Left renal cortex interstitium (tissue), 4 donors: ENCODE measurements at regions not wholly inside any gene's neighbourhood (a gene's known extent, or its start where the extent isn't known, plus 50 kb on each side); places are given as distances from the start of the nearest gene placed in this dataset.

Experiments used
- DNase-seq, 4 donors: peaks; one replicate each; pipeline ENCODE4 v3.0.0-alpha.2; 2013; ENCODE audit warnings: low read depth in 4 of 4, low spot score in 2 of 4, missing footprints in 1 of 4

DNA sequence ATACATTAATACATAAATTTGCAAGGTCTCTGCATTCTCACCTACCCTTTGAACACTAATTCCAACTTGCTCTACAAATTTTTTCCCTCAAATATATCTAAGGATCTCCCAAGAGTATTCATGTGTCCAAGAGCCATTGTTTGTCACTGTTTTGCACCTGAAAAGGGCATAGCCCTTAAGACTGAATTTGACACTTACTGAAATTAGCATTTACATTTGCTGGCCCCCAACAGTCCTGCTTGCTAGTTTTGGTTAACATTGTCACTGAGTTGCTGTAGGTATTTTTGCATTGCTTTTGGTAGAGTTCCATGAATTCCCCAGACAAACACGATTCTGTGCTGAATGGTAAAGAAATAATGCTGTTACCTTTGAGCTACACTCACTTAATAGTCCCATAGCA lies 57.3 kb downstream of the KCNA4 start:
- no peak for DNase-seq

DNA sequence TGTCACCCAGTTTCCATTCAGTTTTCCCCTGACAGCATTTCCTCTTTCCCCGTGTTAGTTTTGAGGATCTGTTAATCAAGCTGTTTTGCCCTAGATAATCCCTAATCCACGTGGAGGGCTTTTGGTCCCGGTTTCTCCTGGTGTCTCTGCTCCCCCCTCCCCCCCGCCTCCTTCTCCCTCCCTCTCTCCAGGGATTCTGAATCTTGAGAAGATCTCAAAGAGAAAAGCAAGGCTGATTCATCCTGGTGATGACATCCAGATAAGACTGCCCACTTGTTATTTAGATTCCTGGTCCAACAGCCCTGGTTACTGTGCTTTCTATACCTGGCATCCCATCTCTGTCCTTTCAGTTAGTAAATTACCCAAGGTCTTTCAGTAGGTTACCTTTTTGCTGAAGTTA lies 59.4 kb downstream of the KCNA4 start:
- DNase-seq = no peak

DNA sequence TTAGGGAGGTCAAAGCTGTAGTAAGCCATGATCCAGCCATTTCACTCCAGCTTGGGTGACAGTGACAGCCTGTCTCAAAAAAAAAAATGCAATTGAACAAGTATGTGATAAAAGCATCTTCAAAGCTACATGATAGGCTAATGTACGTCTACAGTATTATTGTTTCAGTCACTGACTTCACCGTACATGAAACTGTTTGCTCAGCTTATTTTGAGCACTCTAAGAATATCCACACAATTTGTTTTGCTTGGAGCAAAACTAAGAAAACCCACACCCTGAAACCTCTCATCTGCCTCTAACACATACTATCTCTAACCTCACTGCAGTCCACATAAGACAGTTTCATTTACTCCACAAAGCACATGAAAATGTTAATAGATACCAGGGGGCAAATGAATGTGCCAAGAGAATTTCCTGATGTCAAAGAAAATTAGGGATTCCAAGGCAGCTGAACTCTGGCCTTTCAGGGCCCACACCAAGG lies 60.7 kb downstream of the KCNA4 start:
- DNase-seq = no peak

DNA sequence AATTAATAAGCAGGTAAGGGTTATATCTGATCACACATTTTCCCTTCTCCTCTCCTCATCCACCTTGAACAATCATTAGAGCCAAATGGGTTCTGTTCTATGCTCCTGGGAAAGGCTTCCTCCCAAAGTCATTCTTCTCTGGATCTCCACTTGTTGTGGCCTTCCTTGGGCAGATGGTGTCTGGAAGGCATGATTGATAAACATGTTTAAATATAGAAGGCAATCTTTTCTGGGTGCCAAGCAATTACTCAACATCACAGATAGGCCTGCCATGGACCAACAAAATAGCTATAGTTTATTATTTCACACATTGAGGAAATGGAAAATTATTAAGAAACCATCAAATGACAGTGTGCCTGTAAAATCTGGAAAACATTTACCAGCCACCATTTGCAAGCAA lies 73.5 kb downstream of the KCNA4 start:
- DNase-seq = no peak

DNA sequence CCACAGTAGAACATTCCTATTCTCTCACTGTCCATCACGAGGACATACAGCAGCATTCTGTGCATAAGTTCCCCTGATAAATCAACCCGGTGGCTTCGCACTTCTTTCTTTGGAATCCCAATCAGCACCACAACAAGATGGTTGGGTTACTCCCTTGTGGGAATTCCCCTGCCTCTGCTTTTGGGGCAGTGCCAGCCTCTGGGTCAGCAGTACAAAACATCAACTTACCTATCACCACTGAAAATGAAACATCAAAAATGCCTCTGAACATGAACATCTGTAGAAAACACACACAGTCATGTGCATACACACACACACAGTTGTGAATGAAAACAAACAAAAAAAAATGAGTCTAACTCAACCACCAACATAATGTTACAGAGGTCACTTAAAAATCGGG lies 79.3 kb downstream of the KCNA4 start:
- no peak for DNase-seq

DNA sequence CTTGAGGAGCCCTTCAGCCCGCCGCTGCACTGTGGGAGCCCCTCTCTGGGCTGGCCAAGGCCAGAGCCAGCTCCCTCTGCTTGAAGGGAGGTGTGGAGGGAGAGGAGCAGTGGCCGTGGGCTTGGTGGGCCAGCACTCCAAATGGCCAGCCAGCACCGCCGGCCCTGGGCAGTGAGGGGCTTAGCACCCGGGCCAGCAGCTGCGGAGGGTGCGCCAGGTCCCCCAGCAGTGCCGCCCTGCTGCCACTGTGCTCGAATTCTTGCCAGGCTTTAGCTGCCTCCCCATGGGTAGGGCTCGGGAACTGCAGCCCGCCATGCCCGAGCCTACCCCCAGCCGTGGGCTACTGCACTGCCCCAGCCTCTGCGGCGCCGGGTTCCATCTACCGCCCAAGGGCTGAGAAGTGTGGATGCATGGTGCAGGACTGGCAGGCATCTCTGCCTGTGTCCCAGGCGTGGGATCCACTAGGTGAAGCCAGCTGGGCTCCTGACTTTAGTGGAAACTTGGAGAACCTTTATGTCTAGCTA lies 82.7 kb downstream of the KCNA4 start:
- DNase-seq = no peak

DNA sequence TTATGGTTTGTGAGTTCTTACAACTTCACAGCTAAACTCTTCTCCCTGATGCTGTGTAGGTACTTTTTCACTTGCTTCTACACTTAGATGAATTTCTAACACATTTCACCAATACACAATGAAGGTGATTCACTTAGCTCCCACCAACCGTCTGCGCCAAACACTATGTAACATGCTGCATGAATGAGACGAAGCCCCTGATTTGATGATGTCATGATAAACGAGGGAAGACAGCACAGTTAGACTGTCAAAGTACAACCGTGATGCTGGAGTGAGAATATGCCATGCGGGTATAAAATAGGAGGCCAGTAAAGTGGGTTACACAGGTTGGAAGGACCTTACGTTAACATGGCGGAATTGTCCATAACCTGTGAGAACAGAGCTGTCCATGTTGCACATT lies 100.8 kb downstream of the KCNA4 start:
- DNase-seq = no peak

DNA sequence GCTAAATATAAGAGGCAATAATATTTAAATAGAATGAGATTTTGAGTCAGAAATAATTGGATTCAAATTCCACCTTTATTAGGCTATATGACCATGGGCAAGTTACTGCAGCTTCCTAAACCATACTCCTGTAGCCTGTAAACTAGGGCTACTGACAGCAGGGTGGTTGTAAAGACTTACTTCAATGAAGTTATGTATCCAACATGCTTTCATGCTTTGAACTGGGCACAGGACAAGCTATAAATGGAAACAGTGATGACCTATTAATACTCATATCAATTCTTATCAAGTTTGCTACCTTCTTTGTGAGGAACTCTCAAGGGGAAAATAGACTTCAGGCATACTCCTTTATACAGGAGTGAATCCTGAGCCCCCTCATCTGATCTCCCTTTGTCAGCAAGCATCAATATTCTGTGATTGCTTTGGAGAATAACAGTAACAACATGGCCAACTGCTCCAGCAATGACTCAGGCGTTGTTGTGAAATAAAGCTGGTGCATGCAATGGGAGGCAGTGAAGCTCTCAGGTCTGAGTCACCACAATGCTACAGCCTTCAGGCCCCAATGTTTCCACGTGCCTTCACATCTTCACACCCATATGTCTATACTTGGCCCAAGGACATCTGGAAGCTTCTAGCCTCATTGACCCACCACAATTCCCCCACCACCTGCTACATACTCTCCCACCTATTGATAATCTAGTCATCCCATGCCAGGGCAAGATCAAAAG lies 102.5 kb downstream of the KCNA4 start:
- DNase-seq = no peak

DNA sequence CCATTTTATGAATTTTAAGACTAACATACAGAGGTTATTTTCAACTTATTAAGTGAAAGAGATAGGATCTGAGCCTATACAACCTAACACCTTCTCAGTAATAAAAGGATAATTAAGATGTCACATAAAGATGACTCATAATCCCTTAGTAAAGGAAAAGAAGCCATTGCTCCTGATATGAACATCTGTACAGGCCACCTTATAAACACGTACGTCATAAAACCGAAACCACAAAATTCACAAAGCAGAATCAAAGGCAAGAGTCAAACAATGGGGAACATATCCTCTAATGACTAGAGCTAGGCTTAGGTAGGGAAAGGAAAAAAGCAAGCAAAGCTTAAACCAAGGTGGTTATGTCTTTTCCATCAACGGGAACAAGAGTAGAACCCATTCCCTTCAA lies 103.5 kb downstream of the KCNA4 start:
- DNase-seq = no peak

DNA sequence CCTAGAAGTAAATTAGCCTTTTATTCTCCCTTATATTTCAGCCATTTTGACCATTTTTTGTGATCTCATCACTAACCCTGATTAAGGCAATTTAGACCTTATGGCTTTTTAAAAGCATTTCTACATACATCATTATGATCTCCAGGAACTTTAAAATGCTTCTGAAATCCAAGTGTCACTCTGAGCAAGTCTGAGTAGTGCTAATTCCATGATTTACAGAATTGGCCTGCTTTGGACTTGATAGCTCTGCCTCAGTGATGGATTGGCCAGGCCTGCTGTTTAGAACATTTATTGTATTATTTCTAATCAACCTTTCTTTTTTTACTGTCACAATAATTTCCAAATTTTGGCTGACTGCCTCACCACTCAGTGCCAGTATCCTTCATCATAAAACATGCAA lies 116.4 kb downstream of the KCNA4 start:
- no peak for DNase-seq

DNA sequence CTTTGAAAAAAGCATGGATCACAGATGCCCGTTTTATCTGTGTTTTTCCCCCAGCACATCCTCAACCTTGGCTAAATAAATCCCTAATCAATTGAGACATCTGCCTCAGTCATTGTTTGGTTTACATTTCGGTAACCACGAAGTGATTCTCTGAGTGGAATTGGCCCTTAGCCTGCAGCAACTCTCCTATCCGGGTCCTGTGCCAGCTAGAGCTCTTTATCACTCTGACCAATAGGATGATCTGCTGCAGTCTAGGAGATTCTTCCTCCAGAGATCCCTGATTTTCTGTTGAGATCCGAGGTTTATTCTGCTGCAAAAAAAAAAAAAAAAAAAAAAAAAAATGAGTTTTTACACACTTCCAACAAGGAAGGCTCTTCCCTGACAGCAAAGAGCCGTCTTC lies 137.3 kb downstream of the KCNA4 start:
- no peak for DNase-seq

DNA sequence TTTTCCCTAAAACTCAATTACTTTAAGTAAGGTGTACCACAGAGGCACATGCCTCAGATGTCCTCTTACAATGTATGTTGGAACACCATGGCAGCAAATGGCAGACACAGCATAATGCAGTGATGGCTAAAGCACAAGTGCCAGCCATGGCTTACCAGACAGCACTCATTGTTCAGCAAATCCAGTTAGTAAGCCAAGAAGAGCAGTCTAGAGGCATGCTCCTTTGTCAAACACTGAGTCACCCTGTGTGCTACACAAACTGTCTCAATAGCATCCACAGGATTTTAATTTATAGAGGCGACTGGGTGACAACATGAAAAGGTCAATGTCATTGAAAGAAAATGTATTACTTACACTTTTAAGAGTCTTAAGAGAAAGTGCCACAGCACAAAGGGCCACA lies 140.6 kb downstream of the KCNA4 start:
- no peak for DNase-seq

DNA sequence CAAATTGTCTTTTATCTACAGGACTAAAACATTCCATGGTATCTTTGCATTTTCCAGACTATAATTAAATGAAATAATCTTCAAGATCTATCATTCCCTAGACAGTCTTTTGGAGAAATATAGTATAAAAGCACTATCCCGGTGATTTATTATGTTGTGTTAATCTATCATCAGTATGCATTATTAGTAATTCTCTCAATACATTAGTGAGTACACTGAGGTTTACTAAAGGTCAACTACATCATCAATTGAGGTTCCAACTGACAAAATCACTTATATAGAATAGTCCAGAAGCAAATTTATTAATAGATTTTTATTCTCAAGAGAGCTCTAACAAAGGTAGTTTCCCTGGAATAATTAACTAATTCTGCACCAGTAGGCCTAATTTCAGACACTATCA lies 169.6 kb downstream of the KCNA4 start:
- DNase-seq = no peak

DNA sequence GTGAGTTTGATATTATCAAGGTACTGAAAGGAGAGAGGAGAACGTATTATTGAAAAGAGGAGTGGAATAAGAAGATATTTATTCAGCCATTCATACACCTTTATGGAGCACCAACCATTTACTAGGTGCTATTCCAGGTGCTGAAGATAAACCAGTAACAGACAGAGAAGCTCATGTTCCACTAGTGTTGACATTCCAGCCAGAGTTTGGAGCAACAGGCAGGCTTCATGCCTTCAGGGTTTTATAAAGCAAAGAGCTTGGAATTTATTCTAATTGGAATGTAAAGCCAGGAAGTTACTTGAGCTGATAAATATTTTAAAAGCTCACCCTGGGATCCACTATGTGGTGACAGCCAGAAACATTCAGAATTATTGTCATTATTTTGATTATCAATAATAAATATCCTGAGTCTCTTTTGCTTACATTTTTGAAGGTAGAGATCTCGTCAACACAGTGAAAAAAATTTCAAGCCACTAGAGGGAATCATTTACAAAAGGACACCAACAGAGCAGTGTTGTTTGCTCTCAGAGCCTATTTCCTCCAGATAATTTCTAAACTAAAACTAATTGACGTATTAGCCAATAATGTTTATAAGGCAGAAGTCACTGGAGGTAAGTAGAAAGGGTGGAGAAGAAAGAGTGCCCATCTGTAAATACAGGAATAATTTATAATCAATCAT lies 172.0 kb downstream of the KCNA4 start:
- no peak for DNase-seq

DNA sequence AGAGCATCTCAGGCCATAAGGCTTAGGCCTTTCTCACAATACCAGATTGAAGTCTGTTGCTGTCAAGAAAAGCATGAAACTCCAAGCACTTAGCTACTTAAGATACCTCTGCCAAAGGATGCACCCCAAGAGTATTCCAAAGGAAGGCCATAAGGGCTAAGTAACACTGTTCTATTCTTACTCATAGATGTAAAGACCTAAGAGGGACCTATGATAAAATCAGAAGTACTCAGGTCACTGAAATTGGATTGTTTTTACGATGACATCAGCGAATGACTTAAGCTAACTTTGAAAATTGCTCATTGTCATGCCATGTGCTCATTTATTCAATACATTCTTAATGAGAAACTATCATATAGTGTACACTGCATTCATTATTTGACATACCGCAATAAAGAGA lies 172.8 kb downstream of the KCNA4 start:
- no peak for DNase-seq

DNA sequence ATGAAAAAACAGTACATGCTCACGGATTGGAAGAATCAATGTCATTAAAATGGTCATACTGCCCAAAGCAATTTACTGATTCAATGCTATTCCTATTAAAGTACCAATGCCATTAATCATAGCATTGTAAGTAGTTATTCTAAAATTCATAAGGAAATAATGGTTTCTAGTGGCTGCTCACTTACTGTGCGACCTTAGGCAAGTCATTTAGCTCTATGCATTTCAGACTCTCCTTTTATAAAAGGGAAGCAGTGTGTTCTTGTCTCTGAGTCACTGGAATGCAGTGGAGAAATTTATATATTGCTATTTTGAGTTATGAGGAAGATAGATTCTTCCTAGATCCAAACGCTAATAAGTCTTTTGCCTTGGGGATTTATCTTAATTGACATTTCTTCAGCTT lies 174.8 kb downstream of the KCNA4 start:
- DNase-seq = no peak

DNA sequence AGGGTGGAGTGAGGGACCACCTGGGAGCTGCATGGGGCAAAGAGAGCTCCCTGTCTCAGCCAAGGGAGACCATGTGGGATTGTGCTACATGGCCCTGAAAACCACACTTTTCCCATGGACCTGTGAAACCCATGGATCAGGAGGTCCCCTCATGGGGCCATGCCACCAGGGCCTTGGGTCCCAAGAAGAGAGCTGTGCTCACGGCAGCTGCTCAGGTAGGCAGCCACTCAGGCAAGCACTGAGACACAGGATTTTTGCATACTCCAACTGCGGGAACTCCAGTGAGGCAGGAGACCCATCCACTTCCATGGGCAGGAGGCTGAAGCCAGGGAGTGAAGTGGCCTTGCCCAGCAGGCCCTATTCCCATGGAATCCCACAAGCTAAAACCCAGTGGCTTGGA lies 190.0 kb downstream of the KCNA4 start:
- no peak for DNase-seq

DNA sequence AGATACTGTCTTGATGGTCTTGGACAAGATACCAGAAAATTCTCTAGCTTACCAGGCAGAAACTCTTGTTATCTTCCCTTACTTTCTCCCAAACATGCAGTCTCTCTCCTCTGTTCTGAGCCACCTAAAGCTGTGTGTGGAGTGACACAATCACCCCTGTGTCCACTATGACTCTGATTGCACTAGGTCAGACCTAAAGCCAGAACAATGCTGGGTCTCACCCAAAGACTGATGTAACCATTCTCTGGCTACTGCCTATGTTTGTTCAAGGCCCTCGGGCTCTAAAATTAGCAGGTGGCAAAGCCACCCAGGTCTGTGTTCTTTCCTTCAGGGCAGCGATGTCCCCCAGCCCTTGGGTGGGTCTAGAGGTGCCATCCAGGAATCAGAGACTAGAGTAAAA lies 200.5 kb downstream of the KCNA4 start:
- DNase-seq = no peak

DNA sequence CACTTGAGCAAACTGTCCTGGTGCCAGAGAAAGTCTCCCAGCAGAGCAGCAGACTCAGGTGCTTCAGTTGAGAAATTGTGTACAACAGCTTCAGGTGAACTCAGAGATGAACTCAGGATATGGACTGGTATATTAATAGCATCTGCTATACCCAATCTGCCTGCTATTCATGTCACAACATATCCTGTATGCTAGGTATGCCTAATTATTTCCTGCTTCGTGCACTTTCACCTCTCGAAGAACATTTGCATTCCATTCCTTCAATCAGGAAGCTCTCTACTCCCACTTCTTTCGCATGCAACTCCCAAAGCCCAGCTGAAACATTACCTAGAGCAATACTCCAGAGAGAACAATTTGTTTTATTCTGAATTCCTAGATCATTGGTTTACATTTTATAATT lies 207.7 kb downstream of the KCNA4 start:
- no peak for DNase-seq

DNA sequence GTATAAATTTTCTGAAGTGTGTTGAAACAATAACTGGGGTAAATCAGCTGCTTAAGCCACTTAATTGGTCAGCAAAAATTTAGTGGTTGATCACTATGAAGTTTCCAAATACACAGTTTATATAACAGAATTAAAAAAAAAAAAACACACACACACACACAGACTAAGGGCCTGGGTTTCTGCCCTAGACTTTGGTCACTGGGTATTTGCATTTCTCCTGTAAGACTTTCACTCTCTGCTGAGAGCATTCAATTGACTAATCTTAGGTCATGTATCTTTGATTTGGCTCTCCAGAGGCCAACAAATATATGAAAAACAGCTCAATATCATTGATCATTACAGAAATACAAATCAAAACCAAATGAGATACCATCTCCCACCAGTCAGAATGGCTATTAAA lies 214.3 kb downstream of the KCNA4 start:
- DNase-seq = no peak

DNA sequence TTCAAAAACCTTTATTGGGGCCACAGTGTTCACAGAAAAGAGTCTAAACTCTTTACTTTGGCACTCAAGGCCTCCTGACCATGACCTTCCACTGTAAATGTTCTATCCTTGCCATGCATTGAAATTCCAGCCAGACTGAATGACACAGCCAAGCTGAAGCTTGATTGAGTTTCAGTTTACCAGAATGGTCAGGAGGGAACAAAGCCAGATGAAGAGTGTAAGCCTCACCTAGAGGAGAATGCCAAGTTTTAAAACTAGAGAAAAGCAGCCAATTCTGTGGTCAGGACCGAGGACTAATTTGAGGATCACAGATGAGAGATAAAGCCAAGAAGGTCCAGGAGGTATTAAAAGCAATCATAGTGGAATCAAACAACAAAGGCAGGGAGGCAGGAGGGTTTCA lies 215.3 kb downstream of the KCNA4 start:
- DNase-seq = no peak

DNA sequence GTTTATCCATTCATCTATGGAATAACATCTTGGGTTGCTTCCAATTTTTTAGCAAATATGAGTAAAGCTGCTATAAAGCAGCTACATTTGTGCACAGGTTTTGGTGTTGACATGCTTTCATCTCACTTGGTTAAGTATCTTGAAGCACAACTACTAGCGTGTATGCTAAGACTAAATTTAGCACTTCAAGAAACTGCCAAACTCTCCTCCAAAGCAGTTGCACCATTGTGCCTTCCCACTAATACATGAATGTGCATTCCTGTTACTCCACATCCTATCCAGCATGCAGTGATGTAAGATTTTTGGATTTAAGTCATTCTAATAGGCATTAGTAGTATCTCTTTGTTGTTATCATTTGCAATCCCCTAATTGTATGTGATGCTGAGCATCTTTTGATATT lies 230.7 kb downstream of the KCNA4 start:
- no peak for DNase-seq
